ENCODE measurements at regions not wholly inside any gene's neighbourhood (a gene's known extent, or its start where the extent isn't known, plus 50 kb on each side); places are given as distances from the start of the nearest gene placed in this dataset.

- Mint-ChIP-seq H3K4me1 (no peaks in the 10 kb centered on the region), H3K27ac (no peak overlapping the region), H3K27me3 (peaks cover 21% of the 10 kb centered on the region), H3K9me3 (ENCODE audit: insufficient read depth) (peaks cover 3% of the 10 kb centered on the region), H3K4me3 (no peak overlapping the region)
- intact Hi-C loops (cut with micrococcal nuclease): no loop called here
- DNase-seq: no peak
- Histone ChIP-seq H3K9me3 (ENCODE audit: control extremely low read depth in 1 of 3, control insufficient read depth in 2 of 3, insufficient read depth in 1 of 3, low read length in 2 of 3) (peaks cover 0 to 5% (median 0%) of the 10 kb centered on the region in 3 donors), H3K36me3 (replicated peaks in 1 of 2; ENCODE audit: control extremely low read depth in 1 of 2, control insufficient read depth in 1 of 2, extremely low read depth in 1 of 2, insufficient read depth in 2 of 2, low read length in 1 of 2) (no peaks in the 10 kb centered on the region), H3K9ac (ENCODE audit: low read length) (no peak overlapping the region), H3K4me3 (ENCODE audit: control extremely low read depth in 1 of 5, extremely low read depth in 1 of 5, insufficient read depth in 1 of 5, low read depth in 2 of 5, low read length in 4 of 5) (no peak overlapping the region), H2AFZ (ENCODE audit: insufficient read depth, low read depth, low read length, poor library complexity, severe bottlenecking) (no peak overlapping the region), H3K27me3 (replicated peaks in 1 of 4; ENCODE audit: control extremely low read depth in 1 of 4, control insufficient read depth in 3 of 4, insufficient read depth in 4 of 4, low read length in 3 of 4) (peaks cover 0 to 11% (median 2%) of the 10 kb centered on the region in 4 experiments), H3K79me2 (ENCODE audit: control insufficient read depth, insufficient read depth, low read length) (no peaks in the 10 kb centered on the region), H3K27ac (ENCODE audit: low read length in 2 of 2) (no peak overlapping the region), H4K20me1 (ENCODE audit: control insufficient read depth, insufficient read depth, low read length, poor library complexity, severe bottlenecking) (no peaks in the 10 kb centered on the region), H3K4me2 (replicated peaks; ENCODE audit: low read depth, low read length, poor library complexity, severe bottlenecking) (no peak overlapping the region), H3K4me1 (ENCODE audit: control insufficient read depth in 2 of 2, insufficient read depth in 2 of 2, low read length in 2 of 2) (no peaks in the 10 kb centered on the region)
- POLR2A ChIA-PET: no interaction called here
- CTCF ChIA-PET: no interaction called here
- TF ChIP-seq EZH2 (IDR thresholded peaks at IDR 0.05; ENCODE audit: borderline replicate concordance, insufficient read depth, low read depth, low read length, poor library complexity, severe bottlenecking) (no peak), CTCF (IDR thresholded peaks at IDR 0.05) (no peak)
- 92% methylated on average over 3 of the region's 3 CpGs for WGBS (ENCODE audit: insufficient coverage)
- ATAC-seq (ENCODE audit: low read depth): no peak
These were observed 129.7 kb upstream of the RAD23B start for GRCh38 chr9:107153336-107153735.

GRCh38 chr9:107154291-107154690, 128.8 kb upstream of the RAD23B start:
- Histone ChIP-seq H3K27ac (ENCODE audit: low read length in 2 of 2) (no peak overlapping the region), H3K27me3 (replicated peaks in 1 of 4; ENCODE audit: control extremely low read depth in 1 of 4, control insufficient read depth in 3 of 4, insufficient read depth in 4 of 4, low read length in 3 of 4) (peaks cover 0 to 11% (median 2%) of the 10 kb centered on the region in 4 experiments), H3K9me3 (ENCODE audit: control extremely low read depth in 1 of 3, control insufficient read depth in 2 of 3, insufficient read depth in 1 of 3, low read length in 2 of 3) (peaks cover 0 to 5% (median 0%) of the 10 kb centered on the region in 3 donors), H3K36me3 (replicated peaks in 1 of 2; ENCODE audit: control extremely low read depth in 1 of 2, control insufficient read depth in 1 of 2, extremely low read depth in 1 of 2, insufficient read depth in 2 of 2, low read length in 1 of 2) (no peaks in the 10 kb centered on the region), H3K4me3 (ENCODE audit: control extremely low read depth in 1 of 5, extremely low read depth in 1 of 5, insufficient read depth in 1 of 5, low read depth in 2 of 5, low read length in 4 of 5) (no peak overlapping the region), H4K20me1 (ENCODE audit: control insufficient read depth, insufficient read depth, low read length, poor library complexity, severe bottlenecking) (no peaks in the 10 kb centered on the region), H3K4me1 (ENCODE audit: control insufficient read depth in 2 of 2, insufficient read depth in 2 of 2, low read length in 2 of 2) (no peaks in the 10 kb centered on the region), H3K4me2 (replicated peaks; ENCODE audit: low read depth, low read length, poor library complexity, severe bottlenecking) (no peak overlapping the region), H3K9ac (ENCODE audit: low read length) (no peak overlapping the region), H2AFZ (ENCODE audit: insufficient read depth, low read depth, low read length, poor library complexity, severe bottlenecking) (no peak overlapping the region), H3K79me2 (ENCODE audit: control insufficient read depth, insufficient read depth, low read length) (no peaks in the 10 kb centered on the region)
- Mint-ChIP-seq H3K4me3 (no peak overlapping the region), H3K9me3 (ENCODE audit: insufficient read depth) (peaks cover 3% of the 10 kb centered on the region), H3K27ac (no peak overlapping the region), H3K4me1 (no peaks in the 10 kb centered on the region), H3K27me3 (peaks cover 21% of the 10 kb centered on the region)
- ATAC-seq (ENCODE audit: low read depth) (no peak), DNase-seq (no peak)
- 92% methylated on average over 4 of the region's 4 CpGs for WGBS (ENCODE audit: insufficient coverage)
- ChIA-PET POLR2A (no interaction called here), CTCF (no interaction called here)
- intact Hi-C loops (cut with micrococcal nuclease): no loop called here
- TF ChIP-seq CTCF (IDR thresholded peaks at IDR 0.05) (no peak), EZH2 (IDR thresholded peaks at IDR 0.05; ENCODE audit: borderline replicate concordance, insufficient read depth, low read depth, low read length, poor library complexity, severe bottlenecking) (no peak)
